Ovary (tissue), 7 donors: ENCODE measurements at regions not wholly inside any gene's neighbourhood (a gene's known extent, or its start where the extent isn't known, plus 50 kb on each side); places are given as distances from the start of the nearest gene placed in this dataset.

Source experiments
- DNase-seq, 5 donors: peaks; one replicate each; pipeline ENCODE4 v3.0.0-alpha.2; 2019 to 2020
- H3K27ac ChIP-seq, 2 donors: fragments of 200-600 bp; one replicate each; pipeline versions ENCODE4 v1.5.1 to v1.8.0; 2019 to 2022
- H3K27me3 ChIP-seq: fragments of 200-600 bp; one replicate; pipeline ENCODE4 v1.8.0; 2022
- H3K36me3 ChIP-seq: fragments of 200-600 bp; sonication (generic); one replicate; pipeline ENCODE4 v1.5.1; 2019
- H3K4me1 ChIP-seq: one replicate; pipeline ENCODE4 v1.8.1; 2013; ENCODE audit warnings: mild to moderate bottlenecking, moderate library complexity; ENCODE audit not compliant: insufficient read depth
- H3K4me3 ChIP-seq: fragments of 200-600 bp; sonication (generic); one replicate; pipeline ENCODE4 v1.5.1; 2017
- H3K9me3 ChIP-seq, 2 donors: fragments of 200-600 bp in 1 of 2; sonication (generic) in 1 of 2; one replicate each; pipeline versions ENCODE4 v1.5.1 to v1.8.1; 2013 to 2019; ENCODE audit warnings: mild to moderate bottlenecking in 1 of 2, moderate library complexity in 1 of 2
- EP300 ChIP-seq: sonication (generic); formaldehyde crosslinking; IDR thresholded peaks from one replicate; pipeline ENCODE4 v1.6.1; 2017; ENCODE audit warnings: antibody characterized with exemption
- POLR2A ChIP-seq: fragments of 450-650 bp; IDR thresholded peaks from one replicate; pipeline ENCODE4 v1.6.1; 2017; ENCODE audit warnings: antibody characterized with exemption, mild to moderate bottlenecking, moderate library complexity
- WGBS, 3 donors: extraction: QIAGEN DNeasy Blood & Tissue Kit in 1 of 3; methylation state at CpG; one replicate each; pipeline versions ENCODE4 v1.1.5 to v1.1.7; 2013 to 2017; 5-methylcytosine and 5-hydroxymethylcytosine counted together
- intact Hi-C, 4 donors: fragments of 100-400 bp; cut with DNase I; formaldehyde crosslinking; loops; one replicate each; pipeline versions ENCODE4 v1.11.0 to v1.15.1; 2022 to 2023
- TF ChIP-seq, protein P1 (sequence below), 3 donors: fragments of 450-650 bp in 2 of 3; fragments of 200-600 bp in 1 of 3; IDR thresholded peaks; one replicate each; pipeline versions ENCODE4 v1.5.1 to v1.8.0; 2016 to 2022; ENCODE audit warnings: antibody characterized with exemption in 3 of 3, mild to moderate bottlenecking in 1 of 3
- donor health status: DM: no; HTN: no; CAD: no; lungs with moderate emphysema.
- donor health status: DM: no; HTN: no; CAD: no.
- donor health status: Bipolar disorder and iron deficiency.
- donor health status: DM: no; HTN: no; CAD: no.
- donor health status: DM: yes; HTN: yes; CAD: no.

GRCh38 chr1:81221564-81221963, 579.2 kb upstream of the ADGRL2 start:
- Histone ChIP-seq H3K4me1 (peaks cover 2% of the 10 kb centered on the region), H3K27ac (no peak overlapping the region), H3K27me3 (no peaks in the 10 kb centered on the region), H3K36me3 (no peaks in the 10 kb centered on the region), H3K4me3 (no peak overlapping the region), H3K9me3 (no peaks in the 10 kb centered on the region)
- TF ChIP-seq, protein P1, sequence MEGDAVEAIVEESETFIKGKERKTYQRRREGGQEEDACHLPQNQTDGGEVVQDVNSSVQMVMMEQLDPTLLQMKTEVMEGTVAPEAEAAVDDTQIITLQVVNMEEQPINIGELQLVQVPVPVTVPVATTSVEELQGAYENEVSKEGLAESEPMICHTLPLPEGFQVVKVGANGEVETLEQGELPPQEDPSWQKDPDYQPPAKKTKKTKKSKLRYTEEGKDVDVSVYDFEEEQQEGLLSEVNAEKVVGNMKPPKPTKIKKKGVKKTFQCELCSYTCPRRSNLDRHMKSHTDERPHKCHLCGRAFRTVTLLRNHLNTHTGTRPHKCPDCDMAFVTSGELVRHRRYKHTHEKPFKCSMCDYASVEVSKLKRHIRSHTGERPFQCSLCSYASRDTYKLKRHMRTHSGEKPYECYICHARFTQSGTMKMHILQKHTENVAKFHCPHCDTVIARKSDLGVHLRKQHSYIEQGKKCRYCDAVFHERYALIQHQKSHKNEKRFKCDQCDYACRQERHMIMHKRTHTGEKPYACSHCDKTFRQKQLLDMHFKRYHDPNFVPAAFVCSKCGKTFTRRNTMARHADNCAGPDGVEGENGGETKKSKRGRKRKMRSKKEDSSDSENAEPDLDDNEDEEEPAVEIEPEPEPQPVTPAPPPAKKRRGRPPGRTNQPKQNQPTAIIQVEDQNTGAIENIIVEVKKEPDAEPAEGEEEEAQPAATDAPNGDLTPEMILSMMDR (IDR thresholded peaks at IDR 0.05), result no peak
- no peak for TF ChIP-seq POLR2A
- DNase-seq, result peak in 1 of 5 donors; percentile 17
- intact Hi-C loops, result no loop called here
- 89 to 94% (median 91%) methylated on average over 4 of the region's 4 CpGs for WGBS, 3 donors

DNA sequence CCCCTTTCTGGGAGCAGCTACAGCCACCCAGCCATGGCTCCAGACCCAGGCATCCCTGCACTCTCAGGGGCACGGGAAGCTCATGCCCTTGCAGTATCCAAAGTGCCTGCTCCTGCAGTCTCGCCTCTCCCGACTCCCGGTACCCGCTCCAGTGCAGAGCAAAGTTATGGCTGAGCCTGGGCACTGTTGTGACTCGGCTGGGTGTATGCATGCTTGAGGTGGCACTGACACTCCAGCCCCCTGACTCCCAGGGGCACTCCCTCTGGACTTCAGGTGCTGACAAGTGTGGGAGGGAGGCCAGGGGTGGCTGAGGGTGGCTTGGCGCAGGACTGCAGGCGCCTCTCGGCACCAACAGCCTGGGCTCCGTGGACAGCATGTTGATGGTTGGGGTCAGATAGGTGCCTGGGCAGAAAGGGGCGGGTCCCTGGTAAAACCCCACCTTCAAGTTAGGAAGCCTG, 580.1 kb upstream of the ADGRL2 start:
- no peak overlapping the region for H3K4me3 ChIP-seq
- no peaks in the 10 kb centered on the region for H3K27me3 ChIP-seq
- DNase-seq, result peak in 2 of 5 donors; percentile 7 to 18
- TF ChIP-seq, protein P1 (IDR thresholded peaks at IDR 0.05), result no peak
- TF ChIP-seq POLR2A (no peak), EP300 (no peak)
- peaks cover 2% of the 10 kb centered on the region for H3K4me1 ChIP-seq
- no peaks in the 10 kb centered on the region for H3K9me3 ChIP-seq
- no peak overlapping the region for H3K27ac ChIP-seq
- intact Hi-C loops, result no loop called here
- 97 to 98% (median 98%) methylated on average over 11 of the region's 11 CpGs for WGBS, 3 donors
- no peaks in the 10 kb centered on the region for H3K36me3 ChIP-seq

- no peak for TF ChIP-seq POLR2A
- TF ChIP-seq EP300, result no peak
- TF ChIP-seq, protein P1 (IDR thresholded peaks at IDR 0.05), result no peak
- DNase-seq, result no peak
- Histone ChIP-seq H3K36me3 (no peaks in the 10 kb centered on the region), H3K27ac (no peak overlapping the region), H3K4me3 (no peak overlapping the region), H3K9me3 (no peaks in the 10 kb centered on the region), H3K4me1 (no peaks in the 10 kb centered on the region), H3K27me3 (no peaks in the 10 kb centered on the region)
- WGBS, 3 donors, result 82 to 89% (median 88%) methylated on average over 1 of the region's 1 CpG
- intact Hi-C loops, result no loop called here
These were observed 583.7 kb upstream of the ADGRL2 start for GRCh38 chr1:81217058-81217457.

DNA sequence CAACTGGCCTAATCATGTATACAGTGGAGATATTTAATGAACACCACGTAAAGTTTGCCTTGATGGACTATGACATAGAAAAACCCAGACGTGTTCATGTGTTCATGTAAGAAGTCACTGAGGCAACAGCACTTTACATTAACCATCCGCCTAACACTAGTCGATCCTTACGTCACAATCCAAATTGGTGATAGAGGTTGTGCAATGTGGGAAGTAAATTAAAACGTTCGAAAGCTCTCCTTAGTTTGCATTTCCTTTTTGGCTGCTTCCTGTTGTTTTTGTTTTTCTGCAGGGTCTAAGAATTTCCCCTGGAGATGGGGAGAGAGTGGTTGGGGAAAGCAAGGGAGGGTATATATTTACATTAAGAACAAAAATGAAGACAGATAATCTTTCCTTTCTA, 587.5 kb upstream of the ADGRL2 start:
- no peak overlapping the region for H3K27ac ChIP-seq
- no peak for TF ChIP-seq EP300
- TF ChIP-seq, protein P1 (IDR thresholded peaks at IDR 0.05), result no peak
- intact Hi-C loops, result no loop called here

More for the DNA sequence above, 587.5 kb upstream of the ADGRL2 start:
- no peak for DNase-seq
- no peak overlapping the region for H3K4me3 ChIP-seq
- H3K4me1 ChIP-seq, result no peaks in the 10 kb centered on the region
- H3K36me3 ChIP-seq, result no peaks in the 10 kb centered on the region
- H3K9me3 ChIP-seq, result no peaks in the 10 kb centered on the region
- H3K27me3 ChIP-seq, result no peaks in the 10 kb centered on the region
- 70 to 78% (median 71%) methylated on average over 7 of the region's 7 CpGs for WGBS, 3 donors
